Spleen (tissue), 7 donors: ENCODE measurements at regions not wholly inside any gene's neighbourhood (a gene's known extent, or its start where the extent isn't known, plus 50 kb on each side); places are given as distances from the start of the nearest gene placed in this dataset.

ENCODE experiments used
- POLR2A ChIP-seq, 3 donors: fragments of 450-650 bp; IDR thresholded peaks; one replicate each; pipeline ENCODE4 v1.5.1; 2017; ENCODE audit warnings: antibody characterized with exemption in 3 of 3, mild to moderate bottlenecking in 1 of 3
- POLR2AphosphoS5 ChIP-seq, 3 donors: sonication (generic); formaldehyde crosslinking; IDR thresholded peaks; one replicate each; pipeline ENCODE4 v1.5.1; 2017; ENCODE audit warnings: antibody characterized with exemption in 3 of 3
- TF ChIP-seq, protein P1 (sequence below), 11 experiments: fragments of 200-600 bp in 7 of 11; fragments of 450-650 bp in 4 of 11; sonication (generic) in 4 of 11; IDR thresholded peaks in 8 of 11; conservative IDR thresholded peaks in 3 of 11; 1 replicate in 7 of 11; 2 replicates in 4 of 11; pipeline versions ENCODE4 v1.4.0 to v1.8.0; 2016 to 2021; ENCODE audit warnings: antibody characterized with exemption in 11 of 11, inconsistent platforms in 4 of 11, mild to moderate bottlenecking in 1 of 11
- donor health status: DM: no; HTN: no; CAD: no; lungs with moderate emphysema.
- donor health status: DM: no; HTN: no; CAD: no.
- donor health status: DM: no; HTN: no; CAD: no.

DNA sequence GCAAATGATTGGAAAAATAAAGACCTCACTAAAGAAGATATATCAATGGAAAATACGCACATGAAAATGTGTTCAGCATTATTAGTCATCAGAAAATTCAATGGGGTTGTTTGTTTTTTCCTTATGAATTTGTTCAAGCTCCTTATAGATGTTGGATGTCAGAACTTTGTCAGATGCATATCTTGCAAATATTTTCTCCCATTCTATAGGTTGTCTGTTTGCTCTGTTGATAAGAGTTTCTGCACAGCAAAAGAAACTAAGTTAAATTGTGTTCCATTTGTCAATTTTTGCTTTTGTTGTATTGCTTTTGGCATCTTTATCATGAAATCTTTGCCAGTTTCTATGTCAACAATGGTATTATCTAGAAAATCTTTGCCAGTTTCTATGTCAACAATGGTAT lies 633.9 kb upstream of the CHORDC1 start:
- TF ChIP-seq POLR2A (IDR thresholded peaks at IDR 0.05) = no peak
- TF ChIP-seq, protein P1, sequence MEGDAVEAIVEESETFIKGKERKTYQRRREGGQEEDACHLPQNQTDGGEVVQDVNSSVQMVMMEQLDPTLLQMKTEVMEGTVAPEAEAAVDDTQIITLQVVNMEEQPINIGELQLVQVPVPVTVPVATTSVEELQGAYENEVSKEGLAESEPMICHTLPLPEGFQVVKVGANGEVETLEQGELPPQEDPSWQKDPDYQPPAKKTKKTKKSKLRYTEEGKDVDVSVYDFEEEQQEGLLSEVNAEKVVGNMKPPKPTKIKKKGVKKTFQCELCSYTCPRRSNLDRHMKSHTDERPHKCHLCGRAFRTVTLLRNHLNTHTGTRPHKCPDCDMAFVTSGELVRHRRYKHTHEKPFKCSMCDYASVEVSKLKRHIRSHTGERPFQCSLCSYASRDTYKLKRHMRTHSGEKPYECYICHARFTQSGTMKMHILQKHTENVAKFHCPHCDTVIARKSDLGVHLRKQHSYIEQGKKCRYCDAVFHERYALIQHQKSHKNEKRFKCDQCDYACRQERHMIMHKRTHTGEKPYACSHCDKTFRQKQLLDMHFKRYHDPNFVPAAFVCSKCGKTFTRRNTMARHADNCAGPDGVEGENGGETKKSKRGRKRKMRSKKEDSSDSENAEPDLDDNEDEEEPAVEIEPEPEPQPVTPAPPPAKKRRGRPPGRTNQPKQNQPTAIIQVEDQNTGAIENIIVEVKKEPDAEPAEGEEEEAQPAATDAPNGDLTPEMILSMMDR (IDR thresholded peaks at IDR 0.05 in 8 of 11, conservative IDR thresholded peaks at IDR 0.05 in 3 of 11) = no peak
- no peak for TF ChIP-seq POLR2AphosphoS5 (IDR thresholded peaks at IDR 0.05)
